ENCODE measurements at regions not wholly inside any gene's neighbourhood (a gene's known extent, or its start where the extent isn't known, plus 50 kb on each side); places are given as distances from the start of the nearest gene placed in this dataset.

DNA sequence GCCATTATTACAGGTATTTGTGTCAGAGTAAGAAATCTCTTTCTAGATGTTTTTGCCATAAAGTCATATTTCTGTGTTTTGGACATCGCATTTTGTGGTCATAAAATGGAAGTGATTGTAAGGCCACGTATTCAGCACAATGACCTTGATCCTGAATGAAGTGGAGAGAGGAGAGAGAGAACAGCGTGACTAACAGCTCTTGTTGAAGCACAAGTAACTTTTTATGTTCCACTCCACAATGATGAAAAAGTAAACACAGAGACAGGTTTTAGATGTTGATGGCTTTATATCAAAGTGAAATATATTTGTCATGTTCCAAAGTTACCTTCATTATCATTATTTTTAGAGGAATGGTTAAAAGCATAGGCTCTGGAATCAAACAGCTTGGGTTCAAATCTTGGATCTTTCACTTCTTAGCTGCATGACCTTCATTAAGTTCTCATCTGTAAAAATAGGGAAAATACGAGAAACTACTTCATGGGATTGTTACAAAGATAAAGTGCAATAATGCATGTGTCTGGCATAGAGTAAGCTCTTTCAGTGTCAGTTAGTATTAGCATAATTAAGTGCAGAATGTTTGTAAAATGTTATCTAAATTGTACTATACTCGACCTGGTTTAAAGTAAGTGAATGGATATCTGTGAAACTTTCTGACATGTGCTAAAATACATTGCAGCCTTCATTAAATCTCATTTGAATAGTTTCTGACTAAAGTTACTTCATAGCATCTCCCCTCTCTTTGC, 341.5 kb upstream of the DNAJC19 start (continued):
- TF ChIP-seq, protein P1, sequence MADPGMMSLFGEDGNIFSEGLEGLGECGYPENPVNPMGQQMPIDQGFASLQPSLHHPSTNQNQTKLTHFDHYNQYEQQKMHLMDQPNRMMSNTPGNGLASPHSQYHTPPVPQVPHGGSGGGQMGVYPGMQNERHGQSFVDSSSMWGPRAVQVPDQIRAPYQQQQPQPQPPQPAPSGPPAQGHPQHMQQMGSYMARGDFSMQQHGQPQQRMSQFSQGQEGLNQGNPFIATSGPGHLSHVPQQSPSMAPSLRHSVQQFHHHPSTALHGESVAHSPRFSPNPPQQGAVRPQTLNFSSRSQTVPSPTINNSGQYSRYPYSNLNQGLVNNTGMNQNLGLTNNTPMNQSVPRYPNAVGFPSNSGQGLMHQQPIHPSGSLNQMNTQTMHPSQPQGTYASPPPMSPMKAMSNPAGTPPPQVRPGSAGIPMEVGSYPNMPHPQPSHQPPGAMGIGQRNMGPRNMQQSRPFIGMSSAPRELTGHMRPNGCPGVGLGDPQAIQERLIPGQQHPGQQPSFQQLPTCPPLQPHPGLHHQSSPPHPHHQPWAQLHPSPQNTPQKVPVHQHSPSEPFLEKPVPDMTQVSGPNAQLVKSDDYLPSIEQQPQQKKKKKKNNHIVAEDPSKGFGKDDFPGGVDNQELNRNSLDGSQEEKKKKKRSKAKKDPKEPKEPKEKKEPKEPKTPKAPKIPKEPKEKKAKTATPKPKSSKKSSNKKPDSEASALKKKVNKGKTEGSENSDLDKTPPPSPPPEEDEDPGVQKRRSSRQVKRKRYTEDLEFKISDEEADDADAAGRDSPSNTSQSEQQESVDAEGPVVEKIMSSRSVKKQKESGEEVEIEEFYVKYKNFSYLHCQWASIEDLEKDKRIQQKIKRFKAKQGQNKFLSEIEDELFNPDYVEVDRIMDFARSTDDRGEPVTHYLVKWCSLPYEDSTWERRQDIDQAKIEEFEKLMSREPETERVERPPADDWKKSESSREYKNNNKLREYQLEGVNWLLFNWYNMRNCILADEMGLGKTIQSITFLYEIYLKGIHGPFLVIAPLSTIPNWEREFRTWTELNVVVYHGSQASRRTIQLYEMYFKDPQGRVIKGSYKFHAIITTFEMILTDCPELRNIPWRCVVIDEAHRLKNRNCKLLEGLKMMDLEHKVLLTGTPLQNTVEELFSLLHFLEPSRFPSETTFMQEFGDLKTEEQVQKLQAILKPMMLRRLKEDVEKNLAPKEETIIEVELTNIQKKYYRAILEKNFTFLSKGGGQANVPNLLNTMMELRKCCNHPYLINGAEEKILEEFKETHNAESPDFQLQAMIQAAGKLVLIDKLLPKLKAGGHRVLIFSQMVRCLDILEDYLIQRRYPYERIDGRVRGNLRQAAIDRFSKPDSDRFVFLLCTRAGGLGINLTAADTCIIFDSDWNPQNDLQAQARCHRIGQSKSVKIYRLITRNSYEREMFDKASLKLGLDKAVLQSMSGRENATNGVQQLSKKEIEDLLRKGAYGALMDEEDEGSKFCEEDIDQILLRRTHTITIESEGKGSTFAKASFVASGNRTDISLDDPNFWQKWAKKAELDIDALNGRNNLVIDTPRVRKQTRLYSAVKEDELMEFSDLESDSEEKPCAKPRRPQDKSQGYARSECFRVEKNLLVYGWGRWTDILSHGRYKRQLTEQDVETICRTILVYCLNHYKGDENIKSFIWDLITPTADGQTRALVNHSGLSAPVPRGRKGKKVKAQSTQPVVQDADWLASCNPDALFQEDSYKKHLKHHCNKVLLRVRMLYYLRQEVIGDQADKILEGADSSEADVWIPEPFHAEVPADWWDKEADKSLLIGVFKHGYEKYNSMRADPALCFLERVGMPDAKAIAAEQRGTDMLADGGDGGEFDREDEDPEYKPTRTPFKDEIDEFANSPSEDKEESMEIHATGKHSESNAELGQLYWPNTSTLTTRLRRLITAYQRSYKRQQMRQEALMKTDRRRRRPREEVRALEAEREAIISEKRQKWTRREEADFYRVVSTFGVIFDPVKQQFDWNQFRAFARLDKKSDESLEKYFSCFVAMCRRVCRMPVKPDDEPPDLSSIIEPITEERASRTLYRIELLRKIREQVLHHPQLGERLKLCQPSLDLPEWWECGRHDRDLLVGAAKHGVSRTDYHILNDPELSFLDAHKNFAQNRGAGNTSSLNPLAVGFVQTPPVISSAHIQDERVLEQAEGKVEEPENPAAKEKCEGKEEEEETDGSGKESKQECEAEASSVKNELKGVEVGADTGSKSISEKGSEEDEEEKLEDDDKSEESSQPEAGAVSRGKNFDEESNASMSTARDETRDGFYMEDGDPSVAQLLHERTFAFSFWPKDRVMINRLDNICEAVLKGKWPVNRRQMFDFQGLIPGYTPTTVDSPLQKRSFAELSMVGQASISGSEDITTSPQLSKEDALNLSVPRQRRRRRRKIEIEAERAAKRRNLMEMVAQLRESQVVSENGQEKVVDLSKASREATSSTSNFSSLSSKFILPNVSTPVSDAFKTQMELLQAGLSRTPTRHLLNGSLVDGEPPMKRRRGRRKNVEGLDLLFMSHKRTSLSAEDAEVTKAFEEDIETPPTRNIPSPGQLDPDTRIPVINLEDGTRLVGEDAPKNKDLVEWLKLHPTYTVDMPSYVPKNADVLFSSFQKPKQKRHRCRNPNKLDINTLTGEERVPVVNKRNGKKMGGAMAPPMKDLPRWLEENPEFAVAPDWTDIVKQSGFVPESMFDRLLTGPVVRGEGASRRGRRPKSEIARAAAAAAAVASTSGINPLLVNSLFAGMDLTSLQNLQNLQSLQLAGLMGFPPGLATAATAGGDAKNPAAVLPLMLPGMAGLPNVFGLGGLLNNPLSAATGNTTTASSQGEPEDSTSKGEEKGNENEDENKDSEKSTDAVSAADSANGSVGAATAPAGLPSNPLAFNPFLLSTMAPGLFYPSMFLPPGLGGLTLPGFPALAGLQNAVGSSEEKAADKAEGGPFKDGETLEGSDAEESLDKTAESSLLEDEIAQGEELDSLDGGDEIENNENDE (IDR thresholded peaks at IDR 0.05; ENCODE audit: insufficient replicate concordance, low read length) = no peak
- no peak for TF ChIP-seq SIRT6 (IDR thresholded peaks at IDR 0.05; ENCODE audit: low read length)
- no peak for TF ChIP-seq POLR2AphosphoS5 (IDR thresholded peaks at IDR 0.05; ENCODE audit: low read depth, low read length)
- no peak for TF ChIP-seq MAX (IDR thresholded peaks at IDR 0.05)
- TF ChIP-seq ATF3 (IDR thresholded peaks at IDR 0.05; ENCODE audit: insufficient read depth, low read depth, low read length) = no peak
- no peak for TF ChIP-seq CHD2 (IDR thresholded peaks at IDR 0.05; ENCODE audit: low read length)
- no peak for TF ChIP-seq GTF2F1 (IDR thresholded peaks at IDR 0.05; ENCODE audit: borderline replicate concordance, low read depth, low read length)
- no peak for TF ChIP-seq CBX8 (IDR thresholded peaks at IDR 0.05; ENCODE audit: borderline replicate concordance, low read depth, low read length)
- no peak for TF ChIP-seq POLR2A (IDR thresholded peaks at IDR 0.05; ENCODE audit: control extremely low read depth in 1 of 2, low read depth in 2 of 2, low read length in 2 of 2)
- TF ChIP-seq KDM5A (IDR thresholded peaks at IDR 0.05; ENCODE audit: low read length) = no peak
- TF ChIP-seq RXRA (IDR thresholded peaks at IDR 0.05; ENCODE audit: insufficient read depth, low read depth, low read length) = no peak
